ENCODE measurements at regions not wholly inside any gene's neighbourhood (a gene's known extent, or its start where the extent isn't known, plus 50 kb on each side); places are given as distances from the start of the nearest gene placed in this dataset.

DNA sequence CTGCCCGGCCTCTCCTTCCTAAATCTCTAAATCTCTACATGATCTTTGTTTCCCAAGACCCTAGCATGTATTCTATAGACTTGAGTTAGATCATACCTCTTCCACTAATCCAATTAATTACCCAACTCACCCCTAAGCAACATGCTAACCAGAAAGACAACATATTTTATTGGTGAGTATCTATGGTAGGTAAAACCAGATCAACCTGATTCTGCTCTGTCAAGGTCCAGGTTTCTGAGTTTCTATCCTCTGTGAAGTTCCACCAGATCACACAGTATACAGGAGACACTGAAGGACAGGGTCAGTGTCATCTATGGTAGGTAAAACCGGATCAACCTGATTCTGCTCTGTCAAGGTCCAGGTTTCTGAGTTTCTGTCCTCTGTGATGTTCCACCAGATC, 363.2 kb upstream of the MARCKS start:
- Histone ChIP-seq H3K36me3 (ENCODE audit: control insufficient read depth, insufficient read depth, low read length) (no peaks in the 10 kb centered on the region), H3K4me1 (ENCODE audit: control insufficient read depth, insufficient read depth, low read length, poor library complexity, severe bottlenecking) (peaks cover 9% of the 10 kb centered on the region), H3K4me3 (ENCODE audit: extremely low read depth, insufficient read depth, low read length, poor library complexity, severe bottlenecking) (no peak overlapping the region), H3K9me3 (ENCODE audit: control insufficient read depth, low read length) (no peaks in the 10 kb centered on the region), H3K27ac (ENCODE audit: low read depth, low read length, severe bottlenecking) (no peak overlapping the region)
- 89 to 100% methylated on average over 2 of the region's 2 CpGs for WGBS, 2 experiments (ENCODE audit: insufficient coverage in 2 of 2)

DNA sequence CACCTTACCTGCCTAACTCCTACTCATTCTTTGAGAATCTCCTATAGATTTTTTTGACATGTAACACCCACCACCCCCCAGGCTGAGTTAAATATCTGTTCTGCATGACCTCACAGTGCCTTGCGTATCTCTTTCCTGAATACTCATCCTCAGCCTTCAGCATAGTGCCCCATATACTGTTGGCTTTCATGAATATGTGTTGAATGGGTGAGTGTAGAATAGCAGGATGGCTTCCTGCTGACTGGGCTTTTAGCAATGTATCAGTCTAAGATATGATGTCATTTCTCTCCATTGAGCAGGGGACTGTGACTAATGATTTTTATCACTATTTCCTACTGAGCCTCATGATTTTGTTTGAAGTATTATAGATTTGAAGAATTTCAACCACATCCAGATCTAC, 361.6 kb upstream of the MARCKS start:
- WGBS, 2 experiments (ENCODE audit: insufficient coverage in 2 of 2) = no CpG with 5 or more reads among the region's 1 CpG
- peak overlapping the region; percentile 96 for H3K27ac ChIP-seq (ENCODE audit: low read depth, low read length, severe bottlenecking)

DNA sequence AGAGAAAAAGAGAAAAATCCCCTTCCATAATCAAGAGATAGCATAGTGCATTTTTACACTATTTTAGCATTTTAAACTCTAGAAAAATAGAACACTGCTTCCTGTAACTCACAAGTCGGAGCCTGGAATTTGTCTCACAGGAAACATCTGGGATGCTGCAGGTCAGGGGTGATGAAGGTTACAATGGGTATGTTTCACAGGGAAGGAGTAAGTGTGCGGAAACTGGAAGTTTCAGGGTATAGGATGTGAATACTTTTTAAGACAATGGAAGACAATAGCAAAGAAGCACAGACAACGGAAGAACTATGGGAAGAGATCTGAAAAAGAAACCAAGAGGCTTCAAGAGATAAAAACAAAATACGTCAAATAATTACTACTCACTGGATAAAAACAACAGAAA, 361.0 kb upstream of the MARCKS start:
- WGBS, 2 experiments (ENCODE audit: insufficient coverage in 2 of 2) = 78 to 80% methylated on average over 2 of the region's 4 CpGs
- Histone ChIP-seq H3K27ac (ENCODE audit: low read depth, low read length, severe bottlenecking) (peak overlapping the region; percentile 96), H3K36me3 (ENCODE audit: control insufficient read depth, insufficient read depth, low read length) (no peaks in the 10 kb centered on the region), H3K4me3 (ENCODE audit: extremely low read depth, insufficient read depth, low read length, poor library complexity, severe bottlenecking) (no peak overlapping the region), H3K9me3 (ENCODE audit: control insufficient read depth, low read length) (no peaks in the 10 kb centered on the region), H3K4me1 (ENCODE audit: control insufficient read depth, insufficient read depth, low read length, poor library complexity, severe bottlenecking) (peaks cover 9% of the 10 kb centered on the region)

More for the DNA sequence above, 361.6 kb upstream of the MARCKS start:
- Histone ChIP-seq H3K9me3 (ENCODE audit: control insufficient read depth, low read length) (no peaks in the 10 kb centered on the region), H3K36me3 (ENCODE audit: control insufficient read depth, insufficient read depth, low read length) (no peaks in the 10 kb centered on the region), H3K4me3 (ENCODE audit: extremely low read depth, insufficient read depth, low read length, poor library complexity, severe bottlenecking) (no peak overlapping the region), H3K4me1 (ENCODE audit: control insufficient read depth, insufficient read depth, low read length, poor library complexity, severe bottlenecking) (peaks cover 9% of the 10 kb centered on the region)

DNA sequence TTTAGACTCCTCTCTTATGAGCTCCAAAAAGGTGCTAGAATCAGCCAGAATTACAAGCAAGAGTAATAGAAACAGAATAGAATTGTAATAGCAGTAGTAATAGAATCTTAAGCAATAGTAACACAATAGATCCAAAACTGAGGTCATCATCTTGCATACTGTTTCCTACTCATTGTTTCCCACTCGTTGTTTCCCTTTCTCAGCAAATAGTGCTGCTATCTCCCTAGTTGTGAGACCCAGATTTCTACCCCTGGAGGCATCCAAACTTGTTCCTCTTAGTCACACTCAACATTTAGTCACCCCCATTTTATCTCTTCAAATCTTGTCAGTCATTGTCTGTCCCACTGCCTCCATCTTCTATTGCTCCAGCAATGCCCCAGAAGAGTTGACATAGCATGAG, 356.9 kb upstream of the MARCKS start:
- H3K4me1 ChIP-seq (ENCODE audit: control insufficient read depth, insufficient read depth, low read length, poor library complexity, severe bottlenecking) = peaks cover 9% of the 10 kb centered on the region
- no peaks in the 10 kb centered on the region for H3K9me3 ChIP-seq (ENCODE audit: control insufficient read depth, low read length)
- H3K27ac ChIP-seq (ENCODE audit: low read depth, low read length, severe bottlenecking) = no peak overlapping the region
- 89 to 100% methylated on average over 1 of the region's 1 CpG for WGBS, 2 experiments (ENCODE audit: insufficient coverage in 2 of 2)
- no peak overlapping the region for H3K4me3 ChIP-seq (ENCODE audit: extremely low read depth, insufficient read depth, low read length, poor library complexity, severe bottlenecking)
- H3K36me3 ChIP-seq (ENCODE audit: control insufficient read depth, insufficient read depth, low read length) = no peaks in the 10 kb centered on the region

- Histone ChIP-seq H3K36me3 (ENCODE audit: control insufficient read depth, insufficient read depth, low read length) (no peaks in the 10 kb centered on the region), H3K27ac (ENCODE audit: low read depth, low read length, severe bottlenecking) (no peak overlapping the region)
Measured at GRCh38 chr6:113505084-113505699, 352.0 kb upstream of the MARCKS start.

GRCh38 chr6:113508249-113508648, 348.9 kb upstream of the MARCKS start:
- Histone ChIP-seq H3K27ac (ENCODE audit: low read depth, low read length, severe bottlenecking) (no peak overlapping the region), H3K4me3 (ENCODE audit: extremely low read depth, insufficient read depth, low read length, poor library complexity, severe bottlenecking) (no peak overlapping the region), H3K9me3 (ENCODE audit: control insufficient read depth, low read length) (no peaks in the 10 kb centered on the region), H3K36me3 (ENCODE audit: control insufficient read depth, insufficient read depth, low read length) (no peaks in the 10 kb centered on the region), H3K4me1 (ENCODE audit: control insufficient read depth, insufficient read depth, low read length, poor library complexity, severe bottlenecking) (peaks cover 4% of the 10 kb centered on the region)
- WGBS, 2 experiments (ENCODE audit: insufficient coverage in 2 of 2) = 100% methylated on average over 2 of the region's 3 CpGs; no CpG with 5 or more reads in 1 of the 2 experiments

More at GRCh38 chr6:113505084-113505699, 352.0 kb upstream of the MARCKS start:
- no peaks in the 10 kb centered on the region for H3K9me3 ChIP-seq (ENCODE audit: control insufficient read depth, low read length)
- 69% methylated on average over 2 of the region's 2 CpGs; no CpG with 5 or more reads in 1 of the 2 experiments for WGBS, 2 experiments (ENCODE audit: insufficient coverage in 2 of 2)
- H3K4me3 ChIP-seq (ENCODE audit: extremely low read depth, insufficient read depth, low read length, poor library complexity, severe bottlenecking) = no peak overlapping the region
- peaks cover 4% of the 10 kb centered on the region for H3K4me1 ChIP-seq (ENCODE audit: control insufficient read depth, insufficient read depth, low read length, poor library complexity, severe bottlenecking)

DNA sequence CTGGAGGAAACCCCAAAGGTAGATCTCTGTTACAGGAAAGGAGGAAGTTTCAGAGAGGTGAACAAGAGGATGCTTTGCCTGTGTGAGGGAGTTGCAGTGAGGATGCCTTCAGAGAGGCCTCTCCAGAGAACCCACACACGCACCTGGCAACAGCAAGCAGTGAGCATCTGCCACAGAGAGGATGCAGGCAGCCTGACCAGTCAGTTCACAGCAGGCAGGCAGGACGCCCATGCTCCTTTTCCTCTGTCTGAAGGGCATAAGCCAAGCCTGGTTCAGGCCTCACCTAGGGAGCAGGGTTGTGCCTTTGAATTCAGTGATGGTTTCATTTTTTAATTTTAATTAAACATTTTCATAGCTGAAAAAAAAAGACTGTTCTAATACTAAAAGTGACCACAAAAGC, 346.0 kb upstream of the MARCKS start:
- H3K27ac ChIP-seq (ENCODE audit: low read depth, low read length, severe bottlenecking) = no peak overlapping the region
- H3K4me1 ChIP-seq (ENCODE audit: control insufficient read depth, insufficient read depth, low read length, poor library complexity, severe bottlenecking) = peaks cover 4% of the 10 kb centered on the region
- 78 to 96% methylated on average over 1 to 2 of the region's 2 CpGs for WGBS, 2 experiments (ENCODE audit: insufficient coverage in 2 of 2)
- no peaks in the 10 kb centered on the region for H3K9me3 ChIP-seq (ENCODE audit: control insufficient read depth, low read length)
- no peak overlapping the region for H3K4me3 ChIP-seq (ENCODE audit: extremely low read depth, insufficient read depth, low read length, poor library complexity, severe bottlenecking)
- no peaks in the 10 kb centered on the region for H3K36me3 ChIP-seq (ENCODE audit: control insufficient read depth, insufficient read depth, low read length)

DNA sequence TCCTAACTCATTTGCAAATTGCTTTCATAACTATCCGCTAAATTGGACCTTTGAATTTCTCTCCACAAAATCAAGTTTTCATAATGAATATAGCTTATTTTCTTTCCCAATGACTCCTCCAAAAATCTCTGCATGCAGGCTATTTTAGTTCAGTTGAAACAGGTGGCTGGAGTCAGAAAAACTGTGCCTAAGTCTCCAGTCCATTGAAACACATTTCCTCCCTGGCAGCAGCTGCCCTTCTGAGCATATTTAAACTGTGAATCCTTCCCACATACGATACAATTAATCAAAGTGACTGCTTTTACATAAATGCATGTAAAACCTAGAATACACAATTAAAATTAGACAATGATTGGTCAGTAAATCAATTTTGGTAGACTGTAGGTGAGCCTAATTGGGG, 344.6 kb upstream of the MARCKS start:
- H3K4me1 ChIP-seq (ENCODE audit: control insufficient read depth, insufficient read depth, low read length, poor library complexity, severe bottlenecking) = peaks cover 4% of the 10 kb centered on the region
- no peak overlapping the region for H3K27ac ChIP-seq (ENCODE audit: low read depth, low read length, severe bottlenecking)
- H3K36me3 ChIP-seq (ENCODE audit: control insufficient read depth, insufficient read depth, low read length) = no peaks in the 10 kb centered on the region
- no peaks in the 10 kb centered on the region for H3K9me3 ChIP-seq (ENCODE audit: control insufficient read depth, low read length)
- H3K4me3 ChIP-seq (ENCODE audit: extremely low read depth, insufficient read depth, low read length, poor library complexity, severe bottlenecking) = no peak overlapping the region
- WGBS, 2 experiments (ENCODE audit: insufficient coverage in 2 of 2) = 100% methylated on average over 1 of the region's 2 CpGs; no CpG with 5 or more reads in 1 of the 2 experiments

DNA sequence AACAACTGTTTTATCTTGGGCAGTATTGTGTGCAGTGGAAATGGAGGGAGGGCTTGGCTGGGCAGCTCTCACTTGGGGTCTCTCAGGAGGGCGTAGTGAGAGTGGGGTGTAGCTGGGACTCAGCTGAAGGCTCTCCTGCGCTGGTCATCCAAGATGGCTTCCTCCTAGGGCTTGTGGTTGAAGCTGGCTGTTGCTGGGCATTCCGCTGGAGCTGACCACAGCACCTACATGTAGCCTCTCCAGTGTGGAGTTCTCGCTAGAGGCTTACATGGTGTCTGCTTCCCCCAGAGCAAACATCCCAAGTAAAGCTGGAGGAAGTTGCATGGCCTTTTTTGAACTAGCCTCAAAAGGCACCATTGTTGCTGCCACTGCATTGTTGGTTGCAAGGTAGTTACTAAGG, 344.1 kb upstream of the MARCKS start:
- WGBS, 2 experiments (ENCODE audit: insufficient coverage in 2 of 2) = 95 to 100% methylated on average over 3 to 4 of the region's 4 CpGs
- H3K9me3 ChIP-seq (ENCODE audit: control insufficient read depth, low read length) = no peaks in the 10 kb centered on the region
- H3K36me3 ChIP-seq (ENCODE audit: control insufficient read depth, insufficient read depth, low read length) = no peaks in the 10 kb centered on the region
- peaks cover 3% of the 10 kb centered on the region for H3K4me1 ChIP-seq (ENCODE audit: control insufficient read depth, insufficient read depth, low read length, poor library complexity, severe bottlenecking)
- H3K4me3 ChIP-seq (ENCODE audit: extremely low read depth, insufficient read depth, low read length, poor library complexity, severe bottlenecking) = no peak overlapping the region
- H3K27ac ChIP-seq (ENCODE audit: low read depth, low read length, severe bottlenecking) = no peak overlapping the region

DNA sequence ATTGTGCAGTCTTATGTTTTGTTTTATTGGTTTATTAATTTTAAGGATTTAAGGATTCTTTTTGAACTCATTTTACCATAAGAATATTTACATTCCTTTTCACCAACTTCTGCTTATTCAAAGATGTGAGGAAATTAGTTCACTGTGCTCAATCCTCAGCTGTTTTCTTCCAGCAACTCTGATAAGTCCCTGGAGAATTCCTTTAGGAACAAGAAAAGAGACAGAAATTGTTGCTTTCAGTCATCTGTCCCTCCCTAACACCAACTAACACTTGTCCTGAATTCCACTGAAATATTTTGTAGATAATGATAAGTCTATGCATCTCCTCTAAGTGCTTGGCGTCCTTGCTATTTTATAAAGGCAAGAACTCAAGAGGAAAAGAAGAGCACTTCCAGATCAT, 334.8 kb upstream of the MARCKS start:
- Histone ChIP-seq H3K36me3 (ENCODE audit: control insufficient read depth, insufficient read depth, low read length) (no peaks in the 10 kb centered on the region), H3K9me3 (ENCODE audit: control insufficient read depth, low read length) (no peaks in the 10 kb centered on the region), H3K4me1 (ENCODE audit: control insufficient read depth, insufficient read depth, low read length, poor library complexity, severe bottlenecking) (peaks cover 3% of the 10 kb centered on the region), H3K27ac (ENCODE audit: low read depth, low read length, severe bottlenecking) (no peak overlapping the region), H3K4me3 (ENCODE audit: extremely low read depth, insufficient read depth, low read length, poor library complexity, severe bottlenecking) (no peak overlapping the region)
- WGBS, 2 experiments (ENCODE audit: insufficient coverage in 2 of 2) = no CpG with 5 or more reads among the region's 1 CpG

- no peaks in the 10 kb centered on the region for H3K36me3 ChIP-seq (ENCODE audit: control insufficient read depth, insufficient read depth, low read length)
- H3K9me3 ChIP-seq (ENCODE audit: control insufficient read depth, low read length) = peaks cover 4% of the 10 kb centered on the region
- WGBS, 2 experiments (ENCODE audit: insufficient coverage in 2 of 2) = 88 to 100% methylated on average over 1 of the region's 1 CpG
- H3K27ac ChIP-seq (ENCODE audit: low read depth, low read length, severe bottlenecking) = no peak overlapping the region
- H3K4me3 ChIP-seq (ENCODE audit: extremely low read depth, insufficient read depth, low read length, poor library complexity, severe bottlenecking) = no peak overlapping the region
- peaks cover 3% of the 10 kb centered on the region for H3K4me1 ChIP-seq (ENCODE audit: control insufficient read depth, insufficient read depth, low read length, poor library complexity, severe bottlenecking)
Measured at GRCh38 chr6:113524826-113525225, 332.3 kb upstream of the MARCKS start.
